Tibial artery (tissue), 4 donors: ENCODE measurements at regions not wholly inside any gene's neighbourhood (a gene's known extent, or its start where the extent isn't known, plus 50 kb on each side); places are given as distances from the start of the nearest gene placed in this dataset.

Experiments used
- DNase-seq, 2 donors: peaks; one replicate each; pipeline ENCODE4 v3.0.0-alpha.2; 2019
- H3K27ac ChIP-seq, 2 donors: fragments of 200-600 bp; sonication (generic) in 1 of 2; 1 replicate in 1 of 2; 2 replicates in 1 of 2; pipeline ENCODE4 v1.5.1; 2018 to 2019; ENCODE audit warnings: mild to moderate bottlenecking in 1 of 2
- H3K27me3 ChIP-seq, 2 donors: fragments of 200-600 bp; sonication (generic) in 1 of 2; one replicate each; pipeline versions ENCODE4 v1.5.1 to v1.6.0; 2016 to 2019
- H3K36me3 ChIP-seq, 3 donors: fragments of 200-600 bp; sonication (generic) in 2 of 3; one replicate each; pipeline ENCODE4 v1.5.1; 2016 to 2019; ENCODE audit warnings: mild to moderate bottlenecking in 2 of 3
- H3K4me1 ChIP-seq, 4 donors: fragments of 200-600 bp; sonication (generic) in 2 of 4; 1 replicate in 3 of 4; 2 replicates in 1 of 4; pipeline ENCODE4 v1.5.1; 2016 to 2019
- H3K4me3 ChIP-seq, 2 donors: fragments of 200-600 bp; sonication (generic) in 1 of 2; 1 replicate in 1 of 2; 2 replicates in 1 of 2; pipeline ENCODE4 v1.5.1; 2018 to 2019; ENCODE audit warnings: mild to moderate bottlenecking in 2 of 2
- H3K9me3 ChIP-seq, 3 donors: fragments of 200-600 bp; sonication (generic) in 1 of 3; one replicate each; pipeline ENCODE4 v1.5.1; 2016 to 2019
- intact Hi-C: fragments of 100-400 bp; cut with DNase I; formaldehyde crosslinking; loops from one replicate; pipeline ENCODE4 v1.15.0; 2023; ENCODE audit warnings: low total_unique reads
- TF ChIP-seq, protein P1 (sequence below), 2 experiments: fragments of 200-600 bp in 1 of 2; fragments of 450-650 bp in 1 of 2; IDR thresholded peaks; one replicate each; pipeline ENCODE4 v1.5.1; 2017 to 2019; ENCODE audit warnings: antibody characterized with exemption in 2 of 2, mild to moderate bottlenecking in 1 of 2, moderate library complexity in 1 of 2

- no peak for DNase-seq
- no peak overlapping the region for H3K27ac ChIP-seq
- H3K27me3 ChIP-seq, result no peaks in the 10 kb centered on the region
- peaks cover 0 to 17% (median 9%) of the 10 kb centered on the region in 3 donors for H3K9me3 ChIP-seq
- intact Hi-C loops, result no loop called here
- H3K4me1 ChIP-seq, result no peaks in the 10 kb centered on the region
- TF ChIP-seq, protein P1, sequence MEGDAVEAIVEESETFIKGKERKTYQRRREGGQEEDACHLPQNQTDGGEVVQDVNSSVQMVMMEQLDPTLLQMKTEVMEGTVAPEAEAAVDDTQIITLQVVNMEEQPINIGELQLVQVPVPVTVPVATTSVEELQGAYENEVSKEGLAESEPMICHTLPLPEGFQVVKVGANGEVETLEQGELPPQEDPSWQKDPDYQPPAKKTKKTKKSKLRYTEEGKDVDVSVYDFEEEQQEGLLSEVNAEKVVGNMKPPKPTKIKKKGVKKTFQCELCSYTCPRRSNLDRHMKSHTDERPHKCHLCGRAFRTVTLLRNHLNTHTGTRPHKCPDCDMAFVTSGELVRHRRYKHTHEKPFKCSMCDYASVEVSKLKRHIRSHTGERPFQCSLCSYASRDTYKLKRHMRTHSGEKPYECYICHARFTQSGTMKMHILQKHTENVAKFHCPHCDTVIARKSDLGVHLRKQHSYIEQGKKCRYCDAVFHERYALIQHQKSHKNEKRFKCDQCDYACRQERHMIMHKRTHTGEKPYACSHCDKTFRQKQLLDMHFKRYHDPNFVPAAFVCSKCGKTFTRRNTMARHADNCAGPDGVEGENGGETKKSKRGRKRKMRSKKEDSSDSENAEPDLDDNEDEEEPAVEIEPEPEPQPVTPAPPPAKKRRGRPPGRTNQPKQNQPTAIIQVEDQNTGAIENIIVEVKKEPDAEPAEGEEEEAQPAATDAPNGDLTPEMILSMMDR (IDR thresholded peaks at IDR 0.05), result no peak
- no peak overlapping the region for H3K4me3 ChIP-seq
- H3K36me3 ChIP-seq, result no peaks in the 10 kb centered on the region
Measured at GRCh38 chr13:76455960-76456359, 430.2 kb downstream of the KCTD12 start.

DNA sequence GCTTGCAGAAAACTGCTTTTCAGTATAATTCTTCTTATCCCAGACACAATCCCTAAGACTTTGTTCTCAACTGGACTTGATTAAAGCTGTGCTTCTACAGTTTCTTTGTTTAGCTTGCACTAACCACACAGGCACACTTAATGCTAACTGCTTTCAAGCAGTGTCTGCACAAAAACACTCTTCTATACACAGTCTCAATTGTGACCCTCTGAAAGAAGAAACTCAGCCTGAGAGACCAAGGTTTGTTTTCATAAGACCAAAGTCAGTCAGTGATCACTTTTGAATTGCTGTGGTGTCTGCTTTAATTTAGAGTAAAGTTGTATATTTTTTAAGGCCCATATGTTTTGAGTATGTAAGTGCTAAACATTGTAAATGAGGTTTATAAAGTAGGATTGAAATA, 431.2 kb downstream of the KCTD12 start:
- DNase-seq, result no peak
- Histone ChIP-seq H3K27ac (no peak overlapping the region), H3K9me3 (peaks cover 0 to 17% (median 9%) of the 10 kb centered on the region in 3 donors), H3K27me3 (no peaks in the 10 kb centered on the region), H3K4me1 (no peaks in the 10 kb centered on the region), H3K4me3 (no peak overlapping the region), H3K36me3 (no peaks in the 10 kb centered on the region)
- TF ChIP-seq, protein P1 (IDR thresholded peaks at IDR 0.05), result no peak
- intact Hi-C loops, result no loop called here

DNA sequence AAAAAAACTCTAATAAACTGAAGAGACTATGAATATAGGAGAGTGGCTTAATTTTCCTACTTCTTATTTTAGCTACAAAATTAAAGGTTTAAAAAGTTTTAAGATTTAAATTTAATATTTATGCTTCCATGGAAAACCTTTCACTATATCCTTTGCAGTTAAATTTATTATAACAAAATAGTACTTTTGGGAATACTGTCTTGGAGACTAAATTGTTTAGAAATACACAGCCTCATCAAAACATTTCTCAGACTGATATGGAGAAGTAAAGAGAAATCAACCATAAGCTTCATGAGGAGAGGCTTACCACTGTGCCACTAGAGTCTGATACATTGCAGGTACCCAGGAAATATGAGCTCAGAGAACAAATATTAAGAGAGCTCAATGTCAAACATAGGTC, 436.5 kb downstream of the KCTD12 start:
- H3K4me3 ChIP-seq, result no peak overlapping the region
- H3K36me3 ChIP-seq, result no peaks in the 10 kb centered on the region
- TF ChIP-seq, protein P1 (IDR thresholded peaks at IDR 0.05), result no peak
- H3K27me3 ChIP-seq, result no peaks in the 10 kb centered on the region
- DNase-seq, result no peak
- intact Hi-C loops, result no loop called here
- H3K27ac ChIP-seq, result no peak overlapping the region
- peaks cover 0 to 17% (median 9%) of the 10 kb centered on the region in 3 donors for H3K9me3 ChIP-seq
- no peaks in the 10 kb centered on the region for H3K4me1 ChIP-seq

- TF ChIP-seq, protein P1 (IDR thresholded peaks at IDR 0.05), result no peak
- intact Hi-C loops, result no loop called here
- no peak for DNase-seq
- H3K27me3 ChIP-seq, result no peaks in the 10 kb centered on the region
- no peaks in the 10 kb centered on the region for H3K9me3 ChIP-seq
- H3K36me3 ChIP-seq, result no peaks in the 10 kb centered on the region
- H3K27ac ChIP-seq, result no peak overlapping the region
- no peaks in the 10 kb centered on the region for H3K4me1 ChIP-seq
- H3K4me3 ChIP-seq, result no peak overlapping the region
Measured at GRCh38 chr13:76446191-76446590, 440.0 kb downstream of the KCTD12 start.

- intact Hi-C loops, result no loop called here
- no peak for DNase-seq
- H3K36me3 ChIP-seq, result no peaks in the 10 kb centered on the region
- H3K4me1 ChIP-seq, result no peaks in the 10 kb centered on the region
- no peaks in the 10 kb centered on the region for H3K9me3 ChIP-seq
- H3K27ac ChIP-seq, result no peak overlapping the region
- H3K4me3 ChIP-seq, result no peak overlapping the region
- no peaks in the 10 kb centered on the region for H3K27me3 ChIP-seq
- TF ChIP-seq, protein P1 (IDR thresholded peaks at IDR 0.05), result no peak
Measured at GRCh38 chr13:76440568-76440967, 445.6 kb downstream of the KCTD12 start.

DNA sequence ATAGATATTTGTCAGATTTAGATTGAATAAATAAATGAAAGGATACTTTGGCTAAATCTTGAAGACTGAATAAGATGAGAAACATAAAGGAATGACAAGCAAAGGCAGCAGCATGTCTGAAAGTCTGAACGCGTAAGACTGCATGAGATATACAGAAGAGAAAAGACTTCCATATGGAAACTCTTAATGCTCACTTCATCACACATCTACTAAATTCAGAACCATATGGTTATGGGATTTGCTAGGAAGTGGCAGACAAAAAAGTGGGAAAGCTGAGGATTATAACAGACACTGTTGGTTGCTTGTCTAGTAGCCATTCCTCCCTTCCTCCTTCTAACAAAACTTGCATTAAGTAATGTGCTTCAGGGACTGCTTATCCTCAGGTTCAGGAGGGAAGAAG, 446.7 kb downstream of the KCTD12 start:
- Histone ChIP-seq H3K36me3 (no peaks in the 10 kb centered on the region), H3K27me3 (no peaks in the 10 kb centered on the region), H3K27ac (no peak overlapping the region), H3K9me3 (no peaks in the 10 kb centered on the region), H3K4me1 (no peaks in the 10 kb centered on the region), H3K4me3 (no peak overlapping the region)
- TF ChIP-seq, protein P1 (IDR thresholded peaks at IDR 0.05), result no peak
- intact Hi-C loops, result no loop called here
- DNase-seq, result no peak
